Fibroblast of lung (primary cell): ENCODE measurements at regions not wholly inside any gene's neighbourhood (a gene's known extent, or its start where the extent isn't known, plus 50 kb on each side); places are given as distances from the start of the nearest gene placed in this dataset.
A peak's percentile ranks its signal among the peaks of the same experiment; 100 is the strongest.

Experiments
- DNase-seq, 2 donors: peaks; one replicate each; pipeline versions ENCODE4 v3.0.0 to v3.0.0-alpha.2; 2010; ENCODE audit warnings: low read depth in 2 of 2
- H2AFZ ChIP-seq: 2 replicates; pipeline ENCODE4 v1.5.1; 2012; ENCODE audit warnings: low read length, control low read depth, inconsistent platforms
- H3K27ac ChIP-seq: 2 replicates; pipeline ENCODE4 v1.5.1; 2011; ENCODE audit warnings: low read length, control low read depth; ENCODE audit not compliant: insufficient read depth
- H3K27me3 ChIP-seq: 2 replicates; pipeline ENCODE4 v1.5.1; 2011; ENCODE audit warnings: mild to moderate bottlenecking, low read length; ENCODE audit not compliant: control insufficient read depth, insufficient read depth
- H3K36me3 ChIP-seq: 2 replicates; pipeline ENCODE4 v1.5.1; 2011; ENCODE audit warnings: low read length; ENCODE audit not compliant: control insufficient read depth, insufficient read depth
- H3K4me1 ChIP-seq: 2 replicates; pipeline ENCODE4 v1.5.1; 2011; ENCODE audit warnings: low read length; ENCODE audit not compliant: control insufficient read depth, insufficient read depth; ENCODE audit errors: extremely low read depth
- H3K4me2 ChIP-seq: 2 replicates; pipeline ENCODE4 v1.5.1; 2011; ENCODE audit warnings: low read length, control low read depth; ENCODE audit not compliant: insufficient read depth; ENCODE audit errors: extremely low read depth
- H3K4me3 ChIP-seq, 4 experiments: fragments of 200-600 bp in 1 of 4; sonication (generic) in 1 of 4; replicated peaks in 1 of 4; 2 replicates each; pipeline ENCODE4 v1.5.1; 2011 to 2016; ENCODE audit warnings: low read length in 4 of 4, low read depth in 3 of 4, mild to moderate bottlenecking in 3 of 4, control low read depth in 2 of 4, inconsistent platforms in 1 of 4, mixed read lengths in 1 of 4; ENCODE audit not compliant: insufficient read depth in 1 of 4; ENCODE audit errors: control extremely low read depth in 1 of 4
- H3K79me2 ChIP-seq: 2 replicates; pipeline ENCODE4 v1.5.1; 2012; ENCODE audit warnings: mild to moderate bottlenecking, low read length, inconsistent platforms; ENCODE audit not compliant: control insufficient read depth, insufficient read depth
- H3K9ac ChIP-seq: 2 replicates; pipeline ENCODE4 v1.5.1; 2011; ENCODE audit warnings: mild to moderate bottlenecking, low read length, control low read depth; ENCODE audit not compliant: insufficient read depth
- H3K9me3 ChIP-seq: 2 replicates; pipeline ENCODE4 v1.5.1; 2012; ENCODE audit warnings: low read depth, low read length; ENCODE audit not compliant: control insufficient read depth, insufficient read depth
- H4K20me1 ChIP-seq: 2 replicates; pipeline ENCODE4 v1.5.1; 2011; ENCODE audit warnings: low read length; ENCODE audit not compliant: control insufficient read depth, insufficient read depth; ENCODE audit errors: extremely low read depth
- CTCF ChIP-seq, 2 donors: IDR thresholded peaks in 1 of 2; conservative IDR thresholded peaks in 1 of 2; 1 replicate in 1 of 2; 2 replicates in 1 of 2; pipeline ENCODE4 v1.5.1; 2011 to 2012; ENCODE audit warnings: low read length in 2 of 2, control low read depth in 1 of 2, inconsistent platforms in 1 of 2, low read depth in 1 of 2, mild to moderate bottlenecking in 1 of 2
- EZH2 ChIP-seq: IDR thresholded peaks from 2 replicates; pipeline ENCODE4 v1.5.1; 2012; ENCODE audit warnings: low read length, control low read depth, mild to moderate bottlenecking; ENCODE audit errors: missing control alignments

- no peak for TF ChIP-seq EZH2
- Histone ChIP-seq H3K4me3 (no peak overlapping the region), H3K27ac (no peak overlapping the region), H3K4me2 (no peak overlapping the region), H3K4me1 (no peaks in the 10 kb centered on the region), H3K79me2 (no peaks in the 10 kb centered on the region), H3K9ac (no peak overlapping the region), H3K36me3 (no peaks in the 10 kb centered on the region), H3K9me3 (no peaks in the 10 kb centered on the region), H4K20me1 (no peaks in the 10 kb centered on the region), H3K27me3 (no peaks in the 10 kb centered on the region), H2AFZ (no peak overlapping the region)
- DNase-seq = peak; percentile 27 to 74
Measured at GRCh38 chr2:175766880-175767279, 235.2 kb downstream of the LNPK start.

- TF ChIP-seq CTCF (conservative IDR thresholded peaks at IDR 0.05 in 1 of 2, IDR thresholded peaks at IDR 0.05 in 1 of 2; ENCODE audit: low read depth in 1 of 2, low read length in 2 of 2) = no peak
- no peak for TF ChIP-seq EZH2
- Histone ChIP-seq H3K36me3 (no peaks in the 10 kb centered on the region), H3K9ac (no peak overlapping the region), H3K27ac (no peak overlapping the region), H3K4me2 (no peak overlapping the region), H3K27me3 (no peaks in the 10 kb centered on the region), H4K20me1 (no peaks in the 10 kb centered on the region), H3K79me2 (no peaks in the 10 kb centered on the region), H3K4me3 (no peak overlapping the region), H3K9me3 (no peaks in the 10 kb centered on the region), H3K4me1 (no peaks in the 10 kb centered on the region), H2AFZ (no peak overlapping the region)
- DNase-seq = no peak
Measured at GRCh38 chr2:175755656-175756386, 246.2 kb downstream of the LNPK start.

GRCh38 chr2:175755169-175755568 is 246.9 kb downstream of the LNPK start:
- H3K9ac ChIP-seq = no peak overlapping the region
- no peak overlapping the region for H3K27ac ChIP-seq
- no peak overlapping the region for H2AFZ ChIP-seq
- TF ChIP-seq CTCF (conservative IDR thresholded peaks at IDR 0.05 in 1 of 2, IDR thresholded peaks at IDR 0.05 in 1 of 2; ENCODE audit: low read depth in 1 of 2, low read length in 2 of 2) (no peak), EZH2 (no peak)
- H3K27me3 ChIP-seq = no peaks in the 10 kb centered on the region
- no peak for DNase-seq
- H3K4me2 ChIP-seq = no peak overlapping the region
- no peak overlapping the region for H3K4me3 ChIP-seq
- H3K79me2 ChIP-seq = no peaks in the 10 kb centered on the region
- no peaks in the 10 kb centered on the region for H3K9me3 ChIP-seq
- H3K36me3 ChIP-seq = no peaks in the 10 kb centered on the region
- H4K20me1 ChIP-seq = no peaks in the 10 kb centered on the region
- H3K4me1 ChIP-seq = no peaks in the 10 kb centered on the region
